ENCODE measurements at regions not wholly inside any gene's neighbourhood (a gene's known extent, or its start where the extent isn't known, plus 50 kb on each side); places are given as distances from the start of the nearest gene placed in this dataset.
A peak's percentile ranks its signal among the peaks of the same experiment; 100 is the strongest.
"Not testable (repeated sequence)": the region's sequence is repeated elsewhere in the genome, so short reads cannot be mapped to it uniquely, and the experiment has no call there.

DNA sequence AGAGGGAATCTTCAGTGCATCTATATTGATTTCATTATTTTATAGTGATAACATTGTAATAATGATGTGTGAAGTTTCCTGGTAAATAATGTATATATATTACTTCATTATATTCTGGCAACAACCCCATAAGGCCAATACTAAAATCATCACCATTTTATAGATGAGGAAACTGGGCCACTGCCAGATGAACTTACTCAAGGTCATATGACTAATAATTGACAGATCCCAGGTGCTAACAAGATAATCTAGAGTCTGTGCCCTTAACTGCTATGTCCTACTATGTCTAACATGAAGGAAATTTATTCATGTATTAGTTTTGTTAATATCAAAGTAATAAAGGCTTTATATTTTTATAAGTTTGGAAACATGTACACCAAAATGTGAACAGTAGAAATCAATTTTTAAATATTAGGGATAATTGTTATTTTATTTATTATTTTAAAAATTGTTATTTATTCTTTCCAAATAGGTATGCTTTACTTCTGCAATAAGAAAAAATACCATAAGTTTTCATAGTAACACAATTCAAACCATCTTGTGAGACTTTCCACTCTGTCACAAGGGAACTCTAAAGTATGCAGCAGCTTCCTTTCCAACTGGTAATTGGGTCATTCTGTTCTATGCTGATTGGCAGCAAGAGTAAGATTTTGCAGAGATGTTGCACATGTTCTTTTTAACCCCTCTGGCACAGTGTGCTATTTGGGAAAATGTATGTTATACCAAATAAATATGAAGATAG, 90.8 kb upstream of the CMC1 start:
- TF ChIP-seq, protein P1, sequence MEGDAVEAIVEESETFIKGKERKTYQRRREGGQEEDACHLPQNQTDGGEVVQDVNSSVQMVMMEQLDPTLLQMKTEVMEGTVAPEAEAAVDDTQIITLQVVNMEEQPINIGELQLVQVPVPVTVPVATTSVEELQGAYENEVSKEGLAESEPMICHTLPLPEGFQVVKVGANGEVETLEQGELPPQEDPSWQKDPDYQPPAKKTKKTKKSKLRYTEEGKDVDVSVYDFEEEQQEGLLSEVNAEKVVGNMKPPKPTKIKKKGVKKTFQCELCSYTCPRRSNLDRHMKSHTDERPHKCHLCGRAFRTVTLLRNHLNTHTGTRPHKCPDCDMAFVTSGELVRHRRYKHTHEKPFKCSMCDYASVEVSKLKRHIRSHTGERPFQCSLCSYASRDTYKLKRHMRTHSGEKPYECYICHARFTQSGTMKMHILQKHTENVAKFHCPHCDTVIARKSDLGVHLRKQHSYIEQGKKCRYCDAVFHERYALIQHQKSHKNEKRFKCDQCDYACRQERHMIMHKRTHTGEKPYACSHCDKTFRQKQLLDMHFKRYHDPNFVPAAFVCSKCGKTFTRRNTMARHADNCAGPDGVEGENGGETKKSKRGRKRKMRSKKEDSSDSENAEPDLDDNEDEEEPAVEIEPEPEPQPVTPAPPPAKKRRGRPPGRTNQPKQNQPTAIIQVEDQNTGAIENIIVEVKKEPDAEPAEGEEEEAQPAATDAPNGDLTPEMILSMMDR (IDR thresholded peaks at IDR 0.05) = no peak
- TF ChIP-seq POLR2A (IDR thresholded peaks at IDR 0.05) = no peak
- DNase-seq = no peak
- no peaks in the 10 kb centered on the region for H3K27me3 ChIP-seq

DNA sequence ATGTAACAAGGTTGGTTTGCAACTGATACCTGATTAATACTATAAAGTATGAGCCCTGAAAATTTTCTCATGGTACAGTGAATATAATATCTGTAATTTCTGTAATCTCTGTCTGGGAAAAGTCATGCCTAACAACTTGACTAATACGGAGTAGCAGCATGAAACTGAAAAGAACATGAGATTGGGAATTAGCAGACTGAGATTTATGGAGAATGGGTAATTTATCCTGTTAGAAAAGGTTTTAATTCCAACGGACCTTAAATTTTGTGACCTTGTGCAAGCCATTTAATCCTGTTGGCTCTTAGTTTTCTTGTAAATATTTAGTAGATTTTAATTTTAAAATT, 90.2 kb upstream of the CMC1 start:
- WGBS, 4 donors = 43 to 50% (median 45%) methylated on average over 2 of the region's 2 CpGs
- no peaks in the 10 kb centered on the region for H3K36me3 ChIP-seq (replicated peaks in 1 of 2)
- intact Hi-C loops (cut with DNase I) = no loop called here

More for the DNA sequence above, 90.8 kb upstream of the CMC1 start:
- intact Hi-C loops (cut with DNase I) = no loop called here
- Histone ChIP-seq H3K4me3 (no peak overlapping the region), H3K27ac (peak overlapping the region in 1 of 5 donors; percentile 13), H3K4me1 (replicated peaks in 1 of 2) (peaks cover 0 to 17% of the 10 kb centered on the region in 2 donors), H3K36me3 (replicated peaks in 1 of 2) (no peaks in the 10 kb centered on the region), H3K9me3 (replicated peaks in 1 of 3) (no peaks in the 10 kb centered on the region)

DNA sequence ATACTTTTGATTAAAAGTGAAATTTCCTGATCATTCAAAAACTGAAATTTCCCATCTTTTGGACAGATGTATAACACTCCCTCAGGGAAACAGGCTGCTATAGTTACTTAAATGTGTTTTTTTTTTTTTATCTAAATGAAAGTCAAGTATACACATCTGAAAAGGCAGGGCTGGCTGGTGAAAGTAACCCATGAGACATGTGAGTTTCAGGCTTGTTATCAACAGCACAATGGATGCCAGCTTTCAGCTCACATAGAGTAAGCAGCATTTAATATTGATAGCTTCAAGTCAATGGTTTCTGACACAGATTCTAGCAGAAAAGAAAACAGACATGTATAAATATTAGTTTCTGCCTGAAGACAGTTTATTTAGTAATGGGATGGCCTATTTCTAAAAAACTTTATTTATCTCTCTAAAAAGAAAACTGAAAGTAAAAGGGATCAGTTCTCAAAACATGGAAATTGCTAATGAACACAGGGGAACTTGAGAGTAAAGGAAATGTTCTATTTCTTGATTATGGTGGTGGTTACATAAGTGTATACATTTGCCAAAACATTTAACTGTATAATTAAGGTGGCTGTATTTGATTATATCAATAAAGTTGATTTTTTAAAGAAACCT, 89.7 kb upstream of the CMC1 start:
- intact Hi-C loops (cut with DNase I) = no loop called here
- H3K27ac ChIP-seq = peak overlapping the region in 1 of 5 donors; percentile 35
- H3K36me3 ChIP-seq (replicated peaks in 1 of 2) = no peaks in the 10 kb centered on the region
- DNase-seq = no peak
- H3K4me1 ChIP-seq (replicated peaks in 1 of 2) = peaks cover 0 to 17% of the 10 kb centered on the region in 2 donors
- H3K9me3 ChIP-seq (replicated peaks in 1 of 3) = no peaks in the 10 kb centered on the region
- peak overlapping the region in 2 of 4 donors; percentile 3 to 33 for H3K4me3 ChIP-seq
- no peaks in the 10 kb centered on the region for H3K27me3 ChIP-seq
- no peak for TF ChIP-seq POLR2A (IDR thresholded peaks at IDR 0.05)
- TF ChIP-seq, protein P1 (IDR thresholded peaks at IDR 0.05) = no peak

More for the DNA sequence above, 90.2 kb upstream of the CMC1 start:
- no peak for TF ChIP-seq POLR2A (IDR thresholded peaks at IDR 0.05)
- TF ChIP-seq, protein P1 (IDR thresholded peaks at IDR 0.05) = no peak
- H3K4me1 ChIP-seq (replicated peaks in 1 of 2) = peaks cover 0 to 17% of the 10 kb centered on the region in 2 donors
- H3K27ac ChIP-seq = peak overlapping the region in 1 of 5 donors; percentile 13
- H3K4me3 ChIP-seq = no peak overlapping the region
- no peaks in the 10 kb centered on the region for H3K27me3 ChIP-seq
- no peak for DNase-seq
- no peaks in the 10 kb centered on the region for H3K9me3 ChIP-seq (replicated peaks in 1 of 3)

DNA sequence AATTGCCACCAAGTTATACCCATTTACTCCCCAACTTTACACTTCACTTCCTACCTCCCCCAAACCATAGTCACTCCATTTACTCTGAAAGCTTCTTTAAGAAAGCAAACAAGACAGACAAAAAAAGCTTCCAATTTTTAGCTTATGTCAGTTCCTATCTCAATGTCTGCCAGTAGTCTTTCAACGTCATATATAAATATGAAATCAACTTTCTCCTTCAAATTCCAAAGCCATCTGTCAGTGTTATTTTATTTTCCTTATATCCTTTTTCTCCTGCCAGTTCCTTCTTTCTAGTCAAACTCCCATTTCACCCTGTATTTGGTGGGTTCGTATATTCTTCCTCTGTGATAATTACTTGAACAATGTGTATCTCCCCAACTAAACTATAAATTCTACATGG, 85.8 kb upstream of the CMC1 start:
- no peak overlapping the region for H3K27ac ChIP-seq
- H3K9me3 ChIP-seq (replicated peaks in 1 of 3) = peaks cover 0 to 7% (median 0%) of the 10 kb centered on the region in 3 donors
- no peaks in the 10 kb centered on the region for H3K27me3 ChIP-seq
- TF ChIP-seq, protein P1 (IDR thresholded peaks at IDR 0.05) = no peak
- TF ChIP-seq POLR2A (IDR thresholded peaks at IDR 0.05) = no peak
- intact Hi-C loops (cut with DNase I) = no loop called here
- H3K36me3 ChIP-seq (replicated peaks in 1 of 2) = no peaks in the 10 kb centered on the region
- DNase-seq = no peak
- 35 to 70% (median 53%) methylated on average over 2 of the region's 2 CpGs for WGBS, 4 donors
- no peak overlapping the region for H3K4me3 ChIP-seq
- peaks cover 0 to 17% of the 10 kb centered on the region in 2 donors for H3K4me1 ChIP-seq (replicated peaks in 1 of 2)

DNA sequence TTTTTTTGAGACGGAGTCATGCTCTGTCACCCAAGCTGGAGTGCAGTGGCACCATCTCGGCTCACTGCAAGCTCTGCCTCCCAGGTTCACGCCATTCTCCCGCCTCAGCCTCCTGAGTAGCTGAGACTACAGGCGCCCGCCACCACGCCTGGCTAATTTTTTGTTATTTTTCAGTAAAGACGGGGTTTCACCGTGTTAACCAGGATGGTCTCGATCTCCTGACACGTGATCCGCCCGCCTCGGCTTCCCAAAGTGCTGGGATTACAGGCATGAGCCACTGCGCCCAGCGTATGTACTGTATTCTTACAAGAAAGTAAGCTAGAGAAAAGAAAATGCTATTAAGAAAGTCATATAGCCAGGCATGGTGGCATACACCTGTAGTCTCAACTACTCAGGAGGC, 84.8 kb upstream of the CMC1 start:
- H3K9me3 ChIP-seq (replicated peaks in 1 of 3); intact Hi-C loops (cut with DNase I); H3K36me3 ChIP-seq (replicated peaks in 1 of 2); DNase-seq; H3K4me1 ChIP-seq (replicated peaks in 1 of 2); H3K4me3 ChIP-seq; H3K27me3 ChIP-seq; H3K27ac ChIP-seq: not testable (repeated sequence)
- 88 to 94% (median 90%) methylated on average over 15 to 16 of the region's 16 CpGs for WGBS, 4 donors

Data from adrenal gland (tissue), 9 donors.